ES-I3 (cell line): ENCODE measurements at regions not wholly inside any gene's neighbourhood (a gene's known extent, or its start where the extent isn't known, plus 50 kb on each side); places are given as distances from the start of the nearest gene placed in this dataset.

Experiments used
- H3K36me3 ChIP-seq: 2 replicates; pipeline ENCODE4 v1.6.1; 2013; ENCODE audit warnings: mild to moderate bottlenecking, low read length, control low read depth, moderate library complexity; ENCODE audit not compliant: insufficient read depth
- H3K4me1 ChIP-seq: 2 replicates; pipeline ENCODE4 v1.6.1; 2013; ENCODE audit warnings: mild to moderate bottlenecking, control low read depth, low read length; ENCODE audit not compliant: insufficient read depth
- H3K9ac ChIP-seq: 2 replicates; pipeline ENCODE4 v1.6.1; 2013; ENCODE audit warnings: low read depth, mild to moderate bottlenecking, low read length, moderate library complexity
- H3K9me3 ChIP-seq: 2 replicates; pipeline ENCODE4 v1.6.1; 2013; ENCODE audit warnings: mild to moderate bottlenecking, low read length, moderate library complexity; ENCODE audit not compliant: control insufficient read depth, insufficient read depth

DNA sequence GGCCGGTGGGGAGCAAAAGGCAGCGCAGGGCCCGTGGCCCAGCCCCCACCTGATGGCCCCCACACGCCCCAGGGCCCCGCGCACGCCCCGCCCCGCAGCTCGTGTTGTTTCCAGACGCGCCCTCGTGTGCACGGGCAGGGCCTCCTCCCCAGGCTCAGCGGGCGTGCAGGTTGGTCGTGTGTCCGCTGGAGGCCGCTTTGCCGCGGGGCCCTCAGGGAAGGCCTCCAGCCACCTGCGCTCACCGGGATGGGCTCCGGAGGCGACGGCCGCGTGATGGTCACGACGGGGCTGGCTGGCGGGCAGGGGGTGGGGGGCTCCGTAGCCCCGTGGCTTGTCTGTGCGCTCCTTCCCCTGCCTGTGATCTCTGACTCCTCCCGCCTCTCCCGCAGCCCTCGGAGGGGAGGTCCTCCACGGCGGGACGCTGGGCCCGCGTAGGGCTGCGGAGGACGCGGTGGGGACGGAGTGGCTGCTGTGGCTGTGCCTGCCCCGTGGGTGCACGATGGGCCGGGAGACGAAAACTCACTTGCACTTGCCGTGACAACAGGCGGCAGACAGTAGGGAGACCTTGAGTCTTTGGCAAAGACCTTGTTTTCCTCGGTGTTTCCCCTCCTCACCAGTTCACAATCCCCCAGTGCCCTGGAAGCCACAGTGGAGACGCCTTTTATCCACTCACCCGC, 67.1 kb downstream of the RTP5 start:
- H3K9ac ChIP-seq: no peak overlapping the region
- H3K4me1 ChIP-seq: no peaks in the 10 kb centered on the region
- H3K36me3 ChIP-seq: no peaks in the 10 kb centered on the region
- H3K9me3 ChIP-seq: no peaks in the 10 kb centered on the region

GRCh38 chr2:241937297-241937696, 67.8 kb downstream of the RTP5 start:
- no peaks in the 10 kb centered on the region for H3K9me3 ChIP-seq
- H3K4me1 ChIP-seq: no peaks in the 10 kb centered on the region
- no peak overlapping the region for H3K9ac ChIP-seq
- H3K36me3 ChIP-seq: no peaks in the 10 kb centered on the region

- Histone ChIP-seq H3K36me3 (no peaks in the 10 kb centered on the region), H3K9me3 (no peaks in the 10 kb centered on the region), H3K9ac (no peak overlapping the region), H3K4me1 (no peaks in the 10 kb centered on the region; the same call in 1 of the 2 replicates)
Observed at GRCh38 chr2:241939541-241939940, 70.0 kb downstream of the RTP5 start.

GRCh38 chr2:241940329-241940728, 70.8 kb downstream of the RTP5 start:
- Histone ChIP-seq H3K9ac (no peak overlapping the region), H3K9me3 (no peaks in the 10 kb centered on the region)

GRCh38 chr2:241941691-241942301, 72.3 kb downstream of the RTP5 start:
- Histone ChIP-seq H3K9ac (no peak overlapping the region), H3K4me1 (no peaks in the 10 kb centered on the region; the same call in 1 of the 2 replicates), H3K9me3 (no peaks in the 10 kb centered on the region), H3K36me3 (no peaks in the 10 kb centered on the region)

More at GRCh38 chr2:241940329-241940728, 70.8 kb downstream of the RTP5 start:
- no peaks in the 10 kb centered on the region; the same call in 1 of the 2 replicates for H3K4me1 ChIP-seq
- H3K36me3 ChIP-seq: no peaks in the 10 kb centered on the region

- Histone ChIP-seq H3K36me3 (no peaks in the 10 kb centered on the region), H3K9ac (no peak overlapping the region), H3K4me1 (no peaks in the 10 kb centered on the region; the same call in 1 of the 2 replicates), H3K9me3 (no peaks in the 10 kb centered on the region)
Observed at GRCh38 chr2:241942416-241943208, 73.1 kb downstream of the RTP5 start.

DNA sequence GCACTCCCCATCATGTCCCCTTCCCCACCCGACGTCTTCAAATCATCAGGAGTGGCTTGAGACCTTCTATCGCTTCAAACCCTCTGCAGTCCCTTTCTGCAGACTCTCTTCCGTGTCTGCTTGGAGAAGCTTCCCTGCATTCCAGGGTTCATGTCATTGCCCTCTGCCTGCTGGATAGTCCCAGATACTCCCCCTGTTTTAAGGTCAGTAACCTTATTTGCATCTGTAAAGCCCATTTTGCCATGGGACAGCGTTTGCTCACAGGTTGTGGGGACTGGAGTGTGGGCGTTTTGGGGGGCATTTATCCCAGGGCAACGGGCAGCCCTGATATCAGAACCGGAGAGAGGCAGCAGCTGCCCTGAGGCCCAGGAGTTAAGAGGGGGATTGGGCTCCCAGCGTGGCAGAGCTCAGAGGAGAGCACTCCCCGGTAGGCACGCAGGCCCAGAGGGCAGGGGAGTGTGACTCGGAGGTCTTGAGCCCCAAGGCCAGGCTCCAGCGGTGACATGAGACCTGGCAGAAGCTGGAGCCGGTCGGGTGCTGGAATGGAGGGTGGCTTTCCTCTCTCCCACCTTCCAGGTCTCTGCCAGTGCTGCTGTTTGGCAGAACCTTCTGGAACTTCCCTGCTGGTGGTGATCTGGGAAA, 73.8 kb downstream of the RTP5 start:
- no peaks in the 10 kb centered on the region for H3K36me3 ChIP-seq
- H3K9me3 ChIP-seq: no peaks in the 10 kb centered on the region
- H3K9ac ChIP-seq: no peak overlapping the region
- H3K4me1 ChIP-seq: no peaks in the 10 kb centered on the region; the same call in 1 of the 2 replicates

DNA sequence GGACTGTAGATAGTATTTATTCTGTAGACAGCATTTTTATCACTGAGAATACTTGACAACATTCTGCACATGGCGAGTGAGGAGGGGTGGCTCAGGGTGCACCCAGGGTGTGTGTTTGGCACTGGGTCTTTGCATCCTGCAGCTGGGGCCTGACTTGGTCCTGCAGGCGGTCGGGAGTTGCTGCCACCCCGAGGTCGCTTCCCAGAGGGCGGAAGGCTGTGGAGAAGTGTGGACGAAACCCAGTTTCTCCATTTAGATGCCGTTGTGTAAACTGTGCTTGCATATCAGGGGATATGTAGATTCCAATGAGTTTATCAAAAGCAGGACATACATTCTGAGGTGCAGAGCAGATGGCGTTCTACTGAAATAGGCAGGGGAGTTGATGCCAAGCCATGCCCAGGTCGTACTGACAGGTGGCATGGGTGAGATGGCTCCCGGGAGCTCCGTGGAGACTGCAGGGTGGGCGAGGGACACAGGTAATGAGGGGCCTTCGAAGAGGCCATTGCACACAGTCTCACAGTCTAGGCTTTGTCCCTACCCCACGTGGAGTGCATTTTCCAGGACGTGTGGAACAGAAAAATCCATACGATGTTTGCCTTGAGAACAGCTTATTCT, 74.5 kb downstream of the RTP5 start:
- H3K9me3 ChIP-seq: no peaks in the 10 kb centered on the region
- no peak overlapping the region for H3K9ac ChIP-seq
- no peaks in the 10 kb centered on the region; the same call in 1 of the 2 replicates for H3K4me1 ChIP-seq
- H3K36me3 ChIP-seq: no peaks in the 10 kb centered on the region

GRCh38 chr2:241944821-241945220, 75.3 kb downstream of the RTP5 start:
- Histone ChIP-seq H3K9me3 (no peaks in the 10 kb centered on the region), H3K36me3 (no peaks in the 10 kb centered on the region), H3K9ac (no peak overlapping the region), H3K4me1 (no peaks in the 10 kb centered on the region; the same call in 1 of the 2 replicates)

DNA sequence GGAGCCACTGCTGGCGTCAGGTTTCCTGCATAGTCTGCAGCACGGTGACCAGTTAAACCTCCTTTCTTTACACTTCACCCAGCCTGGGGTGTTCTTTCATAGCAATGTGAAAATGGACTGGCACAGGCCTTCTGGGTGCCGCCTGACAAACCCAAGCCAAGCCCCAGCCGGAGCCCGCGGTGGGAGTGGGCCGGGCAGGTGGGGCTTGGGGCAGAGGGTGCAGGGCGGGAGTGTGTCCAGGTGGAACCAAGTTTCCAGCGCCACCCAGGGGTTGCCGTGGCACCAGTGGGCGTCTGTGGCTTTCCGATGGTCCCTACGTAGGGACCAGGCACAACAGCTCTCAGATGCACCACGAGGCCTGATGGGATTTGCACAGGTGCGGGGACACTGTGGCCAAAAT, 75.8 kb downstream of the RTP5 start:
- H3K9me3 ChIP-seq: no peaks in the 10 kb centered on the region

DNA sequence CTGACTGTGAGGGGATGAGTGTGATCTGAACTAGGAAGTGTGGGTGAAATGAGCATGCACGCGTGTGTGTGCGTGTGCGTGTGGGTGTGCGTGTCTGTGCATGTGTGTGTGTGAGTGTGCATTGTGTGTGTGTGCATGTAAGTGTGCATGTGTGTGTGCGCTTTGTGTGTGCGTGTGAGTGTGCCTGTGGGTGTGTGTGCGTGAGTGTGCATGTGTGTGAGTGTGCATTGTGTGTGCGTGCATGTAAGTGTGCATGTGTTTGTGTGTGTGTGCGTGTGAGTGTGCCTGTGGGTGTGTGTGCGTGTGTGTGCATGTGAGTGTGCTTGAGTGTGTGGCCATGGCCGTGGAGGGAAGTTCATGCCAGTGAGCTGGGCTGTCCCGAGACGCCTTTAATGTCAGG, 76.3 kb downstream of the RTP5 start:
- no peaks in the 10 kb centered on the region; the same call in 1 of the 2 replicates for H3K4me1 ChIP-seq
- no peaks in the 10 kb centered on the region for H3K36me3 ChIP-seq
- H3K9me3 ChIP-seq: no peaks in the 10 kb centered on the region
- H3K9ac ChIP-seq: no peak overlapping the region

More for the DNA sequence above, 75.8 kb downstream of the RTP5 start:
- Histone ChIP-seq H3K36me3 (no peaks in the 10 kb centered on the region), H3K9ac (no peak overlapping the region), H3K4me1 (no peaks in the 10 kb centered on the region; the same call in 1 of the 2 replicates)

DNA sequence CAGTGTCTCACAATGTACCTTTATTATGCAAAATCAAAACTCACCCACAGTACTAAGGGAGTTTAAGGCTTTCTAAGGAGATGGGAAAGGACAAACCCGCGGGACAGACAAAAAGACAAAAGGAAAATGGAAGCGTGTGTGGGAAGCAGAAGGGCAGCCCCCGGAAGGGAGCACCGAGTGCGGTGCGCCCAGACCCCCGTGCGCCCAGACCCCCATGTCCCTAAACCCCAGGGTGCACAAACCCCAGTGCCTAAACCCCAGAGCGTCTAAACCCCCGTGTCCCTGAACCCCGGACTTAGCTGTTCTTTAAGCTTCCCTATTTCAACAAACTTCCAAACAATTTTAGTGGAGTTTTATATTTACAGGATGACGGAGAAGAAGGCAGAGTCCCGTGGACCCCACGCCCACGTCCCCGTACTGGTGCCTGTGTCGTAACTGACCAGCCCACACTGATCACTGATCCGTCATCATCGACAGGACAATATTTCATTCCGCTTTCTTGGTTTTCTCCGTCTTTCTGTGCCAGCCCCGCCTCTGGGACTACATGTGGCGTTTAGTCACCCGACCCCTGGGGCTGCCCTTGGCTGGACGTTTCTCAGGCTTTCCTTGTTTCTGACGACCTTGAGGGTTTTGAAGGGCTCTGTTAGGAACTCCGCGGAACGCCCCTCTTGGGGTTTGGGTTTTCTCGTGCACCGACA, 76.9 kb downstream of the RTP5 start:
- Histone ChIP-seq H3K4me1 (no peaks in the 10 kb centered on the region; the same call in 1 of the 2 replicates), H3K9ac (peak overlapping the region; percentile 30; the same call in 1 of the 2 replicates), H3K9me3 (no peaks in the 10 kb centered on the region), H3K36me3 (no peaks in the 10 kb centered on the region)

DNA sequence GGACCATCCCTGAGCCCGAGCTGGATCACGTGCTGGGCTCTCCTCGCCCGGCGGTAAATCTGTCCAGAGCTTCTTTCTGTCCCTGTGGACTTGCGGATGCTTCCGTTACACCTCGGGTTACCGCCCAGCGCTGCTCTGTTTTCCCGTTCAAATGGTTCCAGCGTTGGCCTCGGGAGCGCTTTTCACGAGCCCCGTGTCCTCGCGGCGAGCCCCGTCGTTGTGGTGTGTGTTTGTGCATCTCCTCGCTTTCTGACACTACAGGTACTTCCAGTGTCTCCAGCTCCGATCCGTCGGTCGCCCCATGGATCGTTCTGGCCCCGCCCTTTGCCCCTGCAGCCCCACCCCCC, 77.4 kb downstream of the RTP5 start:
- H3K9me3 ChIP-seq: no peaks in the 10 kb centered on the region
- H3K36me3 ChIP-seq: no peaks in the 10 kb centered on the region
- no peaks in the 10 kb centered on the region; the same call in 1 of the 2 replicates for H3K4me1 ChIP-seq
- peak overlapping the region; percentile 6; the same call in 1 of the 2 replicates for H3K9ac ChIP-seq
